Upper lobe of left lung (tissue), 4 donors: ENCODE measurements at regions not wholly inside any gene's neighbourhood (a gene's known extent, or its start where the extent isn't known, plus 50 kb on each side); places are given as distances from the start of the nearest gene placed in this dataset.

ENCODE experiments used
- EP300 ChIP-seq, 4 donors: sonication (generic); formaldehyde crosslinking; IDR thresholded peaks; one replicate each; pipeline ENCODE4 v1.5.1; 2017; ENCODE audit warnings: antibody characterized with exemption in 4 of 4, control low read depth in 2 of 4
- POLR2A ChIP-seq, 4 donors: fragments of 450-650 bp; IDR thresholded peaks; one replicate each; pipeline ENCODE4 v1.5.1; 2016 to 2017; ENCODE audit warnings: antibody characterized with exemption in 4 of 4, mild to moderate bottlenecking in 2 of 4

GRCh38 chr20:41874658-41875057 is 256.5 kb upstream of the CHD6 start:
- TF ChIP-seq POLR2A (IDR thresholded peaks at IDR 0.05), result no peak
- no peak for TF ChIP-seq EP300 (IDR thresholded peaks at IDR 0.05)
